Left renal pelvis (tissue), 4 donors: ENCODE measurements at regions not wholly inside any gene's neighbourhood (a gene's known extent, or its start where the extent isn't known, plus 50 kb on each side); places are given as distances from the start of the nearest gene placed in this dataset.

Experiments
- DNase-seq, 4 donors: peaks; one replicate each; pipeline ENCODE4 v3.0.0-alpha.2; 2013; ENCODE audit warnings: low read depth in 4 of 4, low spot score in 3 of 4

GRCh38 chr3:150104564-150104963 is 133.9 kb upstream of the PFN2 start:
- no peak for DNase-seq

GRCh38 chr3:150101016-150101415 is 130.3 kb upstream of the PFN2 start:
- DNase-seq = no peak

DNA sequence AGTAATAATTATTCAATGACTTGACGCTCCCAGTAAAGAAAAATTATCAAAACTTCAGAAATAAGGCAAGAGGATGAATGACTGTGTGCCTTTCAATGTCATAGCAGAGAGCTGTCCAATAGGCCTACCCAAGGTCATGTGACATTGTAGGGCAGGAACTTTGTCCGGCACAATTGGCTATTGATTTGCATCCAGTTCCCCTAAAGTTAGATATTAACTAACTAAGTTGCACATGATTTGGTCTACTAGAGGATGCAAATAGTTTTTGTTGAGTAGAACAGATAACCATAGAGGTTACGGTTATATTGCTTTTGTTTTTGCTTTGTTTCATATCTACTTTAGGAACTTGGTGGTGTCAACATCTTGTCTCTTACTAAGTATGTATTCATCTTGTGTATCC is 127.9 kb upstream of the PFN2 start:
- DNase-seq = no peak

DNA sequence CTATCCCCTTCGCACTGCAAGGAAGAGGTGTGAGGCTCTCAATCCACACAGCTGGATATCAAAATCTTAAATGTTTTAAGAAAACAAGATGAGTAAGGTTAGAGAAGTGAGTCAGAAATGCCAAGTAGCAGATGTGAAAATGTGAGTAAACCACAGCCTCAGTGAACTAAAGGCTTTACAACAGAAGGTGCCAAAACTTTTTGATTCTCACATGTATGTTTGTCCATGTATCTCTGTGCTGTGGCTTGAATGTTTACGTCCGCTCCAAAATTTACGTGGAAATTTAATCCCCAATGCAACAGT is 126.8 kb upstream of the PFN2 start:
- no peak for DNase-seq

GRCh38 chr3:150096700-150097587 is 126.2 kb upstream of the PFN2 start:
- DNase-seq = no peak

DNA sequence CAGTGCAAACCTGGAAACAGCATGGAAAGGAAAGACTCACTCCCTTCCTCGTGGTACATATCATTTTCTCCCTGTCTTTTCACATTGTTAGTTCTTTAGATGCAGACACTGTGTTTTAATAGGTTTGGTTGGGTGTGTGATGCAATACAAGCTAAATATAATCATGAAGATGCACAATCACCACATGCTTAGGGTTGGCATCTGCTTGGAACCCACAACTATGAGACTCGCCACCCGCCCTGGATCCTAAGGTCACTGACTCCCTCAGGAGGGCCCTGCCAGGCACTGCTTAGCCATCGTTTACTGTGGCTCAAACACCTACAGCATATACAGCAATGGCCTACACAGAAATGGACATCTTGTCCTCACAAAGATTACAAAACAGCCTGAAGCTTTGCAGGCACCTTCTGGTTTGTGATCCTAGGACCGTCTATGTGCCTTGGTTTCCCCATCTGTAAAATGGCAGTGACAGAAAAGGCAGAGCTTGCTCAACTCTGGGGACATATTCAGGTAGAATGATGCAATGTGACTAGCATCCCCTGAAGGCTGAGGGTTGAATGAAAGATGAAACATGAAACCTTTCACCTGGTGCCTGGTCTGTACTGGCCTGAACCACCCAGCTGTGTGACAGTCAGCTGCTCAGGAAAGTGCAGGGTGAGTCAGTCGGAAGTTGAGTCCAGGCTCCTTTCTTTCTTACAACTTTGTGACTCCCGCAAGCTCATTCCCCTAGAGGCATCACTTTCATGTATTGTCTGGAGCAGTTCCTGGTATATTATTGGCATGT is 123.6 kb upstream of the PFN2 start:
- DNase-seq = no peak

DNA sequence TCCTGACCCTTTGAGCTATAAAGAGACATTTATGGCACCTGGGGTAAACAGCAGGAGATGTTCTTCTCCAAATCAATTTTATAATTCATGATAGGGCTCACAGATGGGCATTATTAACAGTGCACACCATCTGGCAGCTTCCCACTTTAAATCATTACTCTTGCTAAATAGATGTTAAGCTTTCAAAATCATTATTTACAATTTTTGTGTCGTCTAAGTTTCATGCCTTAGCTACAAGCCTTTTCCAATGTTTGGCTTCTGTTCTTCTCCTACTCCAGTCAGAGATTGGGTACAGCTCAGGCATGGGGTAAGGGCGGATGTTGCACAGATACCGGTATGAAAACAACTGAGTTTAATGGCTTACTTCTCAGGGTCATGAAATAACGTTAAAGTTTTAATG is 120.9 kb upstream of the PFN2 start:
- no peak for DNase-seq

GRCh38 chr3:150090877-150091276 is 120.2 kb upstream of the PFN2 start:
- DNase-seq = no peak

DNA sequence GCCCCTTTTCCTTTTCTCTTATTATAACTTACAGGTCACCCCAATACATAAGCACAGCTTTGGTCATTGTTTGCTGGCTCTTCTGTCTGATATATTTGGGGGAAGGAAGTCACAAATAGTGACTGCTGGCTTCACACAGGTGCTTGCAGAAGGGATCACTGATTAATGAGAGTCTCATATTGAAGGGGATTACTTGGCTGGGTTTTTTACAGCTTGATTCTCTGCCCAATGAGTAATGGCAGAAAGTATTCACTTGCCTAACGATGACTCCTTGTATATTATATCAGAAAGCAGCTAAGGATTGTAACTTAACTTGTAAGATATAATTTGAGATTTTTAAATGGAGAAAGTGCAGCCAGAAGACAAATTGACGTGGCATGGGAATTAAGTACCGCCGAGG is 119.3 kb upstream of the PFN2 start:
- no peak for DNase-seq

DNA sequence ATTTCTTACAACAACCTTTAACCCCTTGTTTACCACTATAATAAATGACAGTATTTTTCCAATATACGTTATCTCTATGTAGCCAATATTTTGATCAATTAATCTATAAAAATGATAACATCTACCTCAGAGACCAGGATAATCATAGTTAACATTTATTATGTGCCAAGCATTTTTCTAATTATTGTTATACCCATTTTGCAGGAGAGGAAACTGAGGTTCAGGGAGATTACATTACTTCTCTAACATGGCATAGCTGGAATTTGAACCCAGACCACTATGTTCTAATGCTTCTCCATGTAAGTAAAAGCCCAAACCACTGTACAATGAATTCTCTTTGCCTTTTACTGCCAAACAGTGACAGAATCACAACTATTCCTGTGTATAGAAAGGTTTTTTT is 113.4 kb upstream of the PFN2 start:
- no peak for DNase-seq

DNA sequence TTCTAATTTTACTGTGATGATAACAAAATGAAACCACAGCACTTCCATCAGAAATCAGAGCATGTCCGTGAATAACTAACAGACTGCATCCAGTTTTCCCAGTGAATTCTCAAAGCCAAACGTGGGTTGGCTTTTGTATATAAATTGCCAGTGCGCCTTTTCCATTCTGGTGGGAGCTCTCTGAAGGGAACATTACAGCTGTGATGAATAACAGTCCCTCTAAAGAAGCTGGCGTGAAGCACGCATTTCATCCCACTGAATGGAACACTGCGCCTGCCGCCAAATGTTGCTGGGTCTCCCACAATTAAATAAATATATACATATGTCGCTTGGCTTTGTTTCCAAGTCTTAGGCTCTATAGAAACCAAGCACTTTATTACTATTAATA is 113.0 kb upstream of the PFN2 start:
- no peak for DNase-seq

GRCh38 chr3:150082898-150083654 is 112.4 kb upstream of the PFN2 start:
- DNase-seq = no peak

DNA sequence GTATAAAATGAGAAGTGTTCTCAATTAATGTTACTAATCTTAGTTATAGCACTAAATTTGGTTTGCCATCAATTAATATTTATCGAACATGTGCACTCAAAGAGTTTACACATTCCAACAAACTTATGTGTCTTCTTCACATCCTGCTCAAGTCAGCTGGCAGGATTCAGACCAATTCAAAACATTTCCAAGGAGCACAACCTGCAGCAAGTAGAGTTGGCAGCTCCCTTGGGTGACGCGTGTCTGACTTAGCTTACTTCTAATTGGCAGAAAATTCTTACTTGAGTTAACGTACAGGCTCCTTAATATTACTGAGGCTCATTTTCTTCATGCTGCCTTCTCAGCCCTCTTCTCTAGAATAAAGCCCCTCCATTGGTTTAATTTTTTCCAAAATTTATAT is 110.4 kb upstream of the PFN2 start:
- no peak for DNase-seq

GRCh38 chr3:150080058-150080730 is 109.5 kb upstream of the PFN2 start:
- DNase-seq = no peak

GRCh38 chr3:150079029-150079739 is 108.5 kb upstream of the PFN2 start:
- DNase-seq = peak in 1 of 4 donors; percentile 47

- DNase-seq = no peak
Measured at GRCh38 chr3:150077581-150078247, 107.0 kb upstream of the PFN2 start.

GRCh38 chr3:150077107-150077506 is 106.4 kb upstream of the PFN2 start:
- DNase-seq = no peak

GRCh38 chr3:150076443-150076842 is 105.7 kb upstream of the PFN2 start:
- no peak for DNase-seq

GRCh38 chr3:150075417-150075865 is 104.7 kb upstream of the PFN2 start:
- DNase-seq = no peak
